ENCODE measurements at regions not wholly inside any gene's neighbourhood (a gene's known extent, or its start where the extent isn't known, plus 50 kb on each side); places are given as distances from the start of the nearest gene placed in this dataset.

- TF ChIP-seq POU2F2 (IDR thresholded peaks at IDR 0.05; ENCODE audit: borderline replicate concordance, low read depth, low read length) (no peak), NBN (IDR thresholded peaks at IDR 0.05) (no peak), MAX (IDR thresholded peaks at IDR 0.05; ENCODE audit: low read depth, low read length) (no peak), ZNF622 (IDR thresholded peaks at IDR 0.05) (no peak), RBBP5 (conservative IDR thresholded peaks at IDR 0.05) (no peak)
- Histone ChIP-seq H3K4me2 (ENCODE audit: control insufficient read depth, insufficient read depth) (no peak overlapping the region), H4K20me1 (ENCODE audit: control insufficient read depth, insufficient read depth) (no peaks in the 10 kb centered on the region), H3K4me3 (no peak overlapping the region), H3K27ac (ENCODE audit: control insufficient read depth, insufficient read depth) (no peak overlapping the region), H3K79me2 (ENCODE audit: control insufficient read depth, insufficient read depth, low read length) (no peaks in the 10 kb centered on the region), H2AFZ (ENCODE audit: control insufficient read depth, low read depth, low read length) (no peak overlapping the region), H3K9me3 (replicated peaks; ENCODE audit: control insufficient read depth, insufficient read depth, low read length) (no peaks in the 10 kb centered on the region), H3K9ac (ENCODE audit: control insufficient read depth, insufficient read depth, low read length) (no peak overlapping the region), H3K4me1 (ENCODE audit: control insufficient read depth, insufficient read depth, low read length) (no peaks in the 10 kb centered on the region), H3K36me3 (ENCODE audit: control insufficient read depth in 2 of 2, insufficient read depth in 2 of 2, low read length in 1 of 2) (no peaks in the 10 kb centered on the region), H3K27me3 (replicated peaks in 1 of 2; ENCODE audit: control insufficient read depth in 2 of 2, insufficient read depth in 2 of 2, low read length in 1 of 2) (no peaks in the 10 kb centered on the region; a peak in 2 of 4 replicates)
- no TSS peak for BruUV-seq (replicated peaks)
- FAIRE-seq (no peak), DNase-seq (ENCODE audit: low read depth, low spot score) (no peak), ATAC-seq (no peak)
- in situ Hi-C loops (cut with MboI) = no loop called here
- CTCF ChIA-PET = no interaction called here
- WGBS (ENCODE audit: insufficient coverage, insufficient replicate concordance, low lambda C conversion rate, missing lambda C conversion rate) = 44% methylated on average over 4 of the region's 4 CpGs
- POLR2A ChIA-PET = no interaction called here
- SMC1A ChIA-PET (ENCODE audit: uncharacterized antibody, unreplicated experiment) = interaction anchor here (0.7 kb wide), 1 partner anchor 11 kb away, joined by 3 read pairs; no protein-coding TSS in a partner anchor
- RAD21 ChIA-PET (ENCODE audit: unreplicated experiment) = no interaction called here
- intact Hi-C loops (cut with micrococcal nuclease; ENCODE audit: unreplicated experiment) = no loop called here
Observed at GRCh38 chr13:44058067-44058466, 178.4 kb downstream of the LACC1 start.

- H3K79me2 ChIP-seq (ENCODE audit: control insufficient read depth, insufficient read depth, low read length) = no peaks in the 10 kb centered on the region
- no peaks in the 10 kb centered on the region for H3K36me3 ChIP-seq (ENCODE audit: control insufficient read depth in 2 of 2, insufficient read depth in 2 of 2, low read length in 1 of 2)
- SMC1A ChIA-PET (ENCODE audit: uncharacterized antibody, unreplicated experiment) = interaction anchor here (0.7 kb wide), 1 partner anchor 12 kb away, joined by 3 read pairs; no protein-coding TSS in a partner anchor
- CTCF ChIA-PET = no interaction called here
- intact Hi-C loops (cut with micrococcal nuclease; ENCODE audit: unreplicated experiment) (no loop called here), in situ Hi-C loops (cut with MboI) (no loop called here)
- H3K27ac ChIP-seq (ENCODE audit: control insufficient read depth, insufficient read depth) = no peak overlapping the region
- H2AFZ ChIP-seq (ENCODE audit: control insufficient read depth, low read depth, low read length) = no peak overlapping the region
- no peak overlapping the region for H3K9ac ChIP-seq (ENCODE audit: control insufficient read depth, insufficient read depth, low read length)
- H3K27me3 ChIP-seq (replicated peaks in 1 of 2; ENCODE audit: control insufficient read depth in 2 of 2, insufficient read depth in 2 of 2, low read length in 1 of 2) = no peaks in the 10 kb centered on the region; a peak in 2 of 4 replicates
- FAIRE-seq (no peak), ATAC-seq (no peak), DNase-seq (ENCODE audit: low read depth, low spot score) (no peak)
- TF ChIP-seq ATF3 (IDR thresholded peaks at IDR 0.05; ENCODE audit: borderline replicate concordance, extremely low read depth, low read depth, low read length) (no peak), YBX1 (IDR thresholded peaks at IDR 0.05) (no peak), ZBTB40 (IDR thresholded peaks at IDR 0.05; ENCODE audit: borderline replicate concordance) (no peak), ELK1 (IDR thresholded peaks at IDR 0.05; ENCODE audit: low read depth, low read length) (no peak), EED (IDR thresholded peaks at IDR 0.05; ENCODE audit: low read depth) (no peak), MTA2 (IDR thresholded peaks at IDR 0.05; ENCODE audit: low read depth) (no peak), YY1 (IDR thresholded peaks at IDR 0.05; ENCODE audit: low read depth, low read length) (no peak)
- H3K4me1 ChIP-seq (ENCODE audit: control insufficient read depth, insufficient read depth, low read length) = no peaks in the 10 kb centered on the region
- 0% methylated on average over 1 of the region's 1 CpG for WGBS (ENCODE audit: insufficient coverage, insufficient replicate concordance, low lambda C conversion rate, missing lambda C conversion rate)
- H3K9me3 ChIP-seq (replicated peaks; ENCODE audit: control insufficient read depth, insufficient read depth, low read length) = no peaks in the 10 kb centered on the region
- H3K4me3 ChIP-seq = no peak overlapping the region
- RAD21 ChIA-PET (ENCODE audit: unreplicated experiment) = no interaction called here
- BruUV-seq (replicated peaks) = no TSS peak
- H4K20me1 ChIP-seq (ENCODE audit: control insufficient read depth, insufficient read depth) = no peaks in the 10 kb centered on the region
- H3K4me2 ChIP-seq (ENCODE audit: control insufficient read depth, insufficient read depth) = no peak overlapping the region
- POLR2A ChIA-PET = no interaction called here
Observed at GRCh38 chr13:44058624-44059215, 179.0 kb downstream of the LACC1 start.

Measured in GM12878 (cell line).